Activated CD8-positive, alpha-beta T cell treated with anti-CD3 and anti-CD28 coated beads, Interleukin-2, amount 10 ng/mL, durations not matched to agents 7 days and 5 days (primary cell): ENCODE measurements at regions not wholly inside any gene's neighbourhood (a gene's known extent, or its start where the extent isn't known, plus 50 kb on each side); places are given as distances from the start of the nearest gene placed in this dataset.

Experiments
- ATAC-seq: fragments of 150-1000 bp; cut with Tn5 transposase; one replicate; pipeline ENCODE4 v1.10.0; 2021; ENCODE audit warnings: moderate library complexity
- CTCF ChIA-PET: fragments of 350-600 bp; sonication (Branson Sonifier 250); formaldehyde crosslinking; loops from one replicate; lab custom pipeline; 2021; ENCODE audit warnings: antibody characterized with exemption; lab: Charles Lee
- POLR2A ChIA-PET: fragments of 350-600 bp; sonication (Branson Sonifier 250); formaldehyde crosslinking; loops from one replicate; lab custom pipeline; 2021; ENCODE audit warnings: antibody characterized with exemption; lab: Charles Lee
- DNase-seq: peaks from one replicate; pipeline ENCODE4 v3.0.0-alpha.2; 2020
- H3K27ac Mint-ChIP-seq: one replicate; pipeline ENCODE4 v1.8.0; 2021; ENCODE audit warnings: mild to moderate bottlenecking, mixed read lengths
- H3K27me3 Mint-ChIP-seq: one replicate; pipeline ENCODE4 v1.8.0; 2021; ENCODE audit warnings: low read depth, mixed read lengths
- H3K36me3 Mint-ChIP-seq: one replicate; pipeline ENCODE4 v1.8.0; 2021; ENCODE audit warnings: low read depth, mixed read lengths
- H3K4me1 Mint-ChIP-seq: one replicate; pipeline ENCODE4 v1.8.0; 2021; ENCODE audit warnings: low read depth, mixed read lengths
- H3K4me3 Mint-ChIP-seq: one replicate; pipeline ENCODE4 v1.8.0; 2021; ENCODE audit warnings: mild to moderate bottlenecking, mixed read lengths
- H3K9me3 Mint-ChIP-seq: one replicate; pipeline ENCODE4 v1.8.0; 2022; ENCODE audit warnings: mixed read lengths; ENCODE audit not compliant: insufficient read depth

GRCh38 chr2:128868686-128869551 is 550.3 kb upstream of the HS6ST1 start:
- no peaks in the 10 kb centered on the region for H3K4me1 Mint-ChIP-seq
- H3K27me3 Mint-ChIP-seq: no peaks in the 10 kb centered on the region
- ChIA-PET CTCF (no interaction called here), POLR2A (no interaction called here)
- no peaks in the 10 kb centered on the region for H3K36me3 Mint-ChIP-seq
- ATAC-seq: no peak
- no peak overlapping the region for H3K4me3 Mint-ChIP-seq
- no peaks in the 10 kb centered on the region for H3K9me3 Mint-ChIP-seq
- no peak for DNase-seq
- no peak overlapping the region for H3K27ac Mint-ChIP-seq

- no peaks in the 10 kb centered on the region for H3K36me3 Mint-ChIP-seq
- POLR2A ChIA-PET: no interaction called here
- H3K27me3 Mint-ChIP-seq: no peaks in the 10 kb centered on the region
- no peaks in the 10 kb centered on the region for H3K9me3 Mint-ChIP-seq
- H3K27ac Mint-ChIP-seq: no peak overlapping the region
- no peak for ATAC-seq
- H3K4me3 Mint-ChIP-seq: no peak overlapping the region
- DNase-seq: no peak
- H3K4me1 Mint-ChIP-seq: no peaks in the 10 kb centered on the region
- CTCF ChIA-PET: no interaction called here
Measured at GRCh38 chr2:128874608-128875007, 555.9 kb upstream of the HS6ST1 start.

GRCh38 chr2:128876986-128877983 is 558.6 kb upstream of the HS6ST1 start:
- ChIA-PET POLR2A (no interaction called here), CTCF (no interaction called here)
- H3K36me3 Mint-ChIP-seq: no peaks in the 10 kb centered on the region
- ATAC-seq: no peak
- H3K4me3 Mint-ChIP-seq: no peak overlapping the region
- H3K4me1 Mint-ChIP-seq: no peaks in the 10 kb centered on the region
- H3K27me3 Mint-ChIP-seq: no peaks in the 10 kb centered on the region
- H3K9me3 Mint-ChIP-seq: no peaks in the 10 kb centered on the region
- DNase-seq: no peak
- H3K27ac Mint-ChIP-seq: no peak overlapping the region

GRCh38 chr2:128879161-128879560 is 560.5 kb upstream of the HS6ST1 start:
- Mint-ChIP-seq H3K27me3 (no peaks in the 10 kb centered on the region), H3K9me3 (no peaks in the 10 kb centered on the region), H3K4me1 (no peaks in the 10 kb centered on the region), H3K27ac (no peak overlapping the region), H3K36me3 (no peaks in the 10 kb centered on the region), H3K4me3 (no peak overlapping the region)
- no peak for DNase-seq
- CTCF ChIA-PET: no interaction called here
- ATAC-seq: no peak
- POLR2A ChIA-PET: no interaction called here

- Mint-ChIP-seq H3K4me1 (no peaks in the 10 kb centered on the region), H3K27me3 (no peaks in the 10 kb centered on the region), H3K9me3 (no peaks in the 10 kb centered on the region), H3K27ac (no peak overlapping the region), H3K4me3 (no peak overlapping the region), H3K36me3 (no peaks in the 10 kb centered on the region)
- DNase-seq (no peak), ATAC-seq (no peak)
- POLR2A ChIA-PET: no interaction called here
- CTCF ChIA-PET: no interaction called here
Measured at GRCh38 chr2:128894896-128895295, 576.2 kb upstream of the HS6ST1 start.

- no peaks in the 10 kb centered on the region for H3K4me1 Mint-ChIP-seq
- H3K27me3 Mint-ChIP-seq: no peaks in the 10 kb centered on the region
- ChIA-PET CTCF (no interaction called here), POLR2A (no interaction called here)
- ATAC-seq (no peak), DNase-seq (no peak)
- no peaks in the 10 kb centered on the region for H3K36me3 Mint-ChIP-seq
- no peaks in the 10 kb centered on the region for H3K9me3 Mint-ChIP-seq
- no peak overlapping the region for H3K4me3 Mint-ChIP-seq
- H3K27ac Mint-ChIP-seq: no peak overlapping the region
Measured at GRCh38 chr2:128901572-128902391, 583.1 kb upstream of the HS6ST1 start.

GRCh38 chr2:128903637-128904036 is 585.0 kb upstream of the HS6ST1 start:
- no peaks in the 10 kb centered on the region for H3K36me3 Mint-ChIP-seq
- POLR2A ChIA-PET: no interaction called here

GRCh38 chr2:128911276-128911675 is 592.6 kb upstream of the HS6ST1 start:
- H3K9me3 Mint-ChIP-seq: peaks cover 3% of the 10 kb centered on the region
- H3K4me1 Mint-ChIP-seq: no peaks in the 10 kb centered on the region
- H3K27me3 Mint-ChIP-seq: no peaks in the 10 kb centered on the region
- H3K4me3 Mint-ChIP-seq: no peak overlapping the region
- CTCF ChIA-PET: no interaction called here
- H3K36me3 Mint-ChIP-seq: no peaks in the 10 kb centered on the region
- H3K27ac Mint-ChIP-seq: no peak overlapping the region
- DNase-seq (no peak), ATAC-seq (no peak)
- POLR2A ChIA-PET: no interaction called here

More at GRCh38 chr2:128903637-128904036, 585.0 kb upstream of the HS6ST1 start:
- Mint-ChIP-seq H3K9me3 (no peaks in the 10 kb centered on the region), H3K4me3 (no peak overlapping the region), H3K27ac (no peak overlapping the region), H3K4me1 (no peaks in the 10 kb centered on the region), H3K27me3 (no peaks in the 10 kb centered on the region)
- CTCF ChIA-PET: no interaction called here
- DNase-seq: no peak
- no peak for ATAC-seq

- H3K4me3 Mint-ChIP-seq: no peak overlapping the region
- DNase-seq (no peak), ATAC-seq (no peak)
- ChIA-PET POLR2A (no interaction called here), CTCF (no interaction called here)
- no peak overlapping the region for H3K27ac Mint-ChIP-seq
- H3K27me3 Mint-ChIP-seq: no peaks in the 10 kb centered on the region
- no peaks in the 10 kb centered on the region for H3K4me1 Mint-ChIP-seq
- no peaks in the 10 kb centered on the region for H3K36me3 Mint-ChIP-seq
- H3K9me3 Mint-ChIP-seq: peaks cover 10% of the 10 kb centered on the region
Measured at GRCh38 chr2:128914320-128914719, 595.7 kb upstream of the HS6ST1 start.

GRCh38 chr2:128921751-128922150 is 603.1 kb upstream of the HS6ST1 start:
- CTCF ChIA-PET: no interaction called here
- DNase-seq (no peak), ATAC-seq (no peak)
- no peak overlapping the region for H3K27ac Mint-ChIP-seq
- POLR2A ChIA-PET: no interaction called here
- no peaks in the 10 kb centered on the region for H3K36me3 Mint-ChIP-seq
- peaks cover 7% of the 10 kb centered on the region for H3K9me3 Mint-ChIP-seq
- no peaks in the 10 kb centered on the region for H3K4me1 Mint-ChIP-seq
- H3K4me3 Mint-ChIP-seq: no peak overlapping the region
- no peaks in the 10 kb centered on the region for H3K27me3 Mint-ChIP-seq

- CTCF ChIA-PET: no interaction called here
- no peak overlapping the region for H3K27ac Mint-ChIP-seq
- DNase-seq: no peak
Measured at GRCh38 chr2:128922154-128922553, 603.5 kb upstream of the HS6ST1 start.

More at GRCh38 chr2:128922154-128922553, 603.5 kb upstream of the HS6ST1 start:
- no peaks in the 10 kb centered on the region for H3K36me3 Mint-ChIP-seq
- peaks cover 7% of the 10 kb centered on the region for H3K9me3 Mint-ChIP-seq
- ATAC-seq: no peak
- no peaks in the 10 kb centered on the region for H3K27me3 Mint-ChIP-seq
- H3K4me1 Mint-ChIP-seq: no peaks in the 10 kb centered on the region
- H3K4me3 Mint-ChIP-seq: no peak overlapping the region
- POLR2A ChIA-PET: no interaction called here
